ENCODE measurements at regions not wholly inside any gene's neighbourhood (a gene's known extent, or its start where the extent isn't known, plus 50 kb on each side); places are given as distances from the start of the nearest gene placed in this dataset.

- FAIRE-seq, result no peak
- Histone ChIP-seq H3K4me2 (ENCODE audit: control insufficient read depth, extremely low read depth, insufficient read depth, low read depth, low read length) (no peak overlapping the region), H3K27ac (ENCODE audit: control insufficient read depth, insufficient read depth, low read length) (no peak overlapping the region), H4K20me1 (ENCODE audit: control insufficient read depth, extremely low read depth, insufficient read depth, low read length) (no peaks in the 10 kb centered on the region), H3K27me3 (ENCODE audit: control insufficient read depth, extremely low read depth, insufficient read depth, low read length) (no peaks in the 10 kb centered on the region), H3K9me3 (ENCODE audit: control insufficient read depth, low read depth, low read length) (no peaks in the 10 kb centered on the region), H3K4me1 (ENCODE audit: control insufficient read depth, extremely low read depth, insufficient read depth, low read length) (no peaks in the 10 kb centered on the region), H3K79me2 (ENCODE audit: control insufficient read depth, insufficient read depth, low read length) (no peaks in the 10 kb centered on the region), H3K9me1 (ENCODE audit: control insufficient read depth, extremely low read depth, insufficient read depth, low read length) (no peaks in the 10 kb centered on the region), H3K9ac (ENCODE audit: control insufficient read depth, extremely low read depth, insufficient read depth, low read length) (no peak overlapping the region), H3K36me3 (ENCODE audit: control insufficient read depth in 2 of 2, extremely low read depth in 1 of 2, insufficient read depth in 2 of 2, low read length in 2 of 2) (no peaks in the 10 kb centered on the region), H3K4me3 (ENCODE audit: control insufficient read depth in 2 of 3, extremely low read depth in 1 of 3, insufficient read depth in 2 of 3, low read depth in 1 of 3, low read length in 3 of 3) (no peak overlapping the region), H2AFZ (ENCODE audit: control insufficient read depth, low read length) (no peak overlapping the region)
- dilution Hi-C loops (cut with MboI; ENCODE audit: extremely low pct_ligation_motif_present, low sequenced_read_pairs), result no loop called here
- DNase-seq (ENCODE audit: low read depth, low spot score), result no peak
- TF ChIP-seq EZH2 (IDR thresholded peaks at IDR 0.05; ENCODE audit: low read length), result no peak
- TF ChIP-seq CTCF (optimal IDR thresholded peaks at IDR 0.05 in 1 of 3, IDR thresholded peaks at IDR 0.05 in 1 of 3, conservative IDR thresholded peaks at IDR 0.05 in 1 of 3; ENCODE audit: extremely low read depth in 1 of 3, insufficient read depth in 2 of 3, low read length in 3 of 3), result no peak
These were observed 712.0 kb downstream of the MAT2B start for GRCh38 chr5:164217464-164217863.

GRCh38 chr5:164220522-164220921 lies 715.1 kb downstream of the MAT2B start:
- Histone ChIP-seq H2AFZ (ENCODE audit: control insufficient read depth, low read length) (no peak overlapping the region), H3K4me1 (ENCODE audit: control insufficient read depth, extremely low read depth, insufficient read depth, low read length) (no peaks in the 10 kb centered on the region), H3K9me1 (ENCODE audit: control insufficient read depth, extremely low read depth, insufficient read depth, low read length) (no peaks in the 10 kb centered on the region), H3K4me3 (ENCODE audit: control insufficient read depth in 2 of 3, extremely low read depth in 1 of 3, insufficient read depth in 2 of 3, low read depth in 1 of 3, low read length in 3 of 3) (no peak overlapping the region), H3K4me2 (ENCODE audit: control insufficient read depth, extremely low read depth, insufficient read depth, low read depth, low read length) (no peak overlapping the region), H3K9me3 (ENCODE audit: control insufficient read depth, low read depth, low read length) (no peaks in the 10 kb centered on the region), H3K27ac (ENCODE audit: control insufficient read depth, insufficient read depth, low read length) (no peak overlapping the region), H3K9ac (ENCODE audit: control insufficient read depth, extremely low read depth, insufficient read depth, low read length) (no peak overlapping the region), H3K27me3 (ENCODE audit: control insufficient read depth, extremely low read depth, insufficient read depth, low read length) (no peaks in the 10 kb centered on the region), H3K79me2 (ENCODE audit: control insufficient read depth, insufficient read depth, low read length) (no peaks in the 10 kb centered on the region), H4K20me1 (ENCODE audit: control insufficient read depth, extremely low read depth, insufficient read depth, low read length) (no peaks in the 10 kb centered on the region), H3K36me3 (ENCODE audit: control insufficient read depth in 2 of 2, extremely low read depth in 1 of 2, insufficient read depth in 2 of 2, low read length in 2 of 2) (no peaks in the 10 kb centered on the region)
- dilution Hi-C loops (cut with MboI; ENCODE audit: extremely low pct_ligation_motif_present, low sequenced_read_pairs), result no loop called here
- no peak for TF ChIP-seq CTCF (optimal IDR thresholded peaks at IDR 0.05 in 1 of 3, IDR thresholded peaks at IDR 0.05 in 1 of 3, conservative IDR thresholded peaks at IDR 0.05 in 1 of 3; ENCODE audit: extremely low read depth in 1 of 3, insufficient read depth in 2 of 3, low read length in 3 of 3)
- TF ChIP-seq EZH2 (IDR thresholded peaks at IDR 0.05; ENCODE audit: low read length), result no peak
- DNase-seq (ENCODE audit: low read depth, low spot score) (no peak), FAIRE-seq (no peak)

All from keratinocyte (primary cell).